Panc1 (cell line): ENCODE measurements at regions not wholly inside any gene's neighbourhood (a gene's known extent, or its start where the extent isn't known, plus 50 kb on each side); places are given as distances from the start of the nearest gene placed in this dataset.

Experiments
- TF ChIP-seq, protein P1 (sequence below), 2 experiments: IDR thresholded peaks; 2 replicates each; pipeline ENCODE4 v1.6.1; 2011 to 2012; ENCODE audit warnings: low read depth in 2 of 2, control low read depth in 1 of 2, low read length in 1 of 2, mild to moderate bottlenecking in 1 of 2, moderate library complexity in 1 of 2; ENCODE audit not compliant: insufficient read depth in 1 of 2
- TF ChIP-seq, protein P2 (sequence below): fragments of 450-650 bp; IDR thresholded peaks from 2 replicates; pipeline ENCODE4 v1.5.1; 2017; ENCODE audit warnings: mild to moderate bottlenecking

DNA sequence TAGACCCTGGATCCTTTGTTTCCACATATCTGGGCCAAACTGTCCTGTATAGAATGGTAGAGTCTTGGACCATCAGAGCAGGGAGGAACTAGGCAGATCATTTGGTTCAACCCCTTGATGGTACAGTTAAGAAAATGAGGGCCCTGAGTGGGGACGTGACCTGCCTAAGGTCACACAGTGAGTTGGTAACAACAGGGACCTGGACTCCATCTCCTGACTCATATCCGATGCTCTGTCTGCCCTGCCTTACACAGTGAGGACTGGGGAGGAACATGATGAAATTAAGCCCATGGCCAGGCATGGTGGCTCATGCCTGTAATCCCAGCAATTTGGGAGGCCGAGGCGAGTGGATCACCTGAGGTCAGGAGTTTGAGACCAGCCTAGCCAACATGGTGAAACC, 440.2 kb downstream of the PTPRU start:
- TF ChIP-seq, protein P1, sequence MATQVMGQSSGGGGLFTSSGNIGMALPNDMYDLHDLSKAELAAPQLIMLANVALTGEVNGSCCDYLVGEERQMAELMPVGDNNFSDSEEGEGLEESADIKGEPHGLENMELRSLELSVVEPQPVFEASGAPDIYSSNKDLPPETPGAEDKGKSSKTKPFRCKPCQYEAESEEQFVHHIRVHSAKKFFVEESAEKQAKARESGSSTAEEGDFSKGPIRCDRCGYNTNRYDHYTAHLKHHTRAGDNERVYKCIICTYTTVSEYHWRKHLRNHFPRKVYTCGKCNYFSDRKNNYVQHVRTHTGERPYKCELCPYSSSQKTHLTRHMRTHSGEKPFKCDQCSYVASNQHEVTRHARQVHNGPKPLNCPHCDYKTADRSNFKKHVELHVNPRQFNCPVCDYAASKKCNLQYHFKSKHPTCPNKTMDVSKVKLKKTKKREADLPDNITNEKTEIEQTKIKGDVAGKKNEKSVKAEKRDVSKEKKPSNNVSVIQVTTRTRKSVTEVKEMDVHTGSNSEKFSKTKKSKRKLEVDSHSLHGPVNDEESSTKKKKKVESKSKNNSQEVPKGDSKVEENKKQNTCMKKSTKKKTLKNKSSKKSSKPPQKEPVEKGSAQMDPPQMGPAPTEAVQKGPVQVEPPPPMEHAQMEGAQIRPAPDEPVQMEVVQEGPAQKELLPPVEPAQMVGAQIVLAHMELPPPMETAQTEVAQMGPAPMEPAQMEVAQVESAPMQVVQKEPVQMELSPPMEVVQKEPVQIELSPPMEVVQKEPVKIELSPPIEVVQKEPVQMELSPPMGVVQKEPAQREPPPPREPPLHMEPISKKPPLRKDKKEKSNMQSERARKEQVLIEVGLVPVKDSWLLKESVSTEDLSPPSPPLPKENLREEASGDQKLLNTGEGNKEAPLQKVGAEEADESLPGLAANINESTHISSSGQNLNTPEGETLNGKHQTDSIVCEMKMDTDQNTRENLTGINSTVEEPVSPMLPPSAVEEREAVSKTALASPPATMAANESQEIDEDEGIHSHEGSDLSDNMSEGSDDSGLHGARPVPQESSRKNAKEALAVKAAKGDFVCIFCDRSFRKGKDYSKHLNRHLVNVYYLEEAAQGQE (IDR thresholded peaks at IDR 0.05; ENCODE audit: insufficient read depth in 1 of 2, low read depth in 2 of 2, low read length in 1 of 2) = no peak
- TF ChIP-seq, protein P2, sequence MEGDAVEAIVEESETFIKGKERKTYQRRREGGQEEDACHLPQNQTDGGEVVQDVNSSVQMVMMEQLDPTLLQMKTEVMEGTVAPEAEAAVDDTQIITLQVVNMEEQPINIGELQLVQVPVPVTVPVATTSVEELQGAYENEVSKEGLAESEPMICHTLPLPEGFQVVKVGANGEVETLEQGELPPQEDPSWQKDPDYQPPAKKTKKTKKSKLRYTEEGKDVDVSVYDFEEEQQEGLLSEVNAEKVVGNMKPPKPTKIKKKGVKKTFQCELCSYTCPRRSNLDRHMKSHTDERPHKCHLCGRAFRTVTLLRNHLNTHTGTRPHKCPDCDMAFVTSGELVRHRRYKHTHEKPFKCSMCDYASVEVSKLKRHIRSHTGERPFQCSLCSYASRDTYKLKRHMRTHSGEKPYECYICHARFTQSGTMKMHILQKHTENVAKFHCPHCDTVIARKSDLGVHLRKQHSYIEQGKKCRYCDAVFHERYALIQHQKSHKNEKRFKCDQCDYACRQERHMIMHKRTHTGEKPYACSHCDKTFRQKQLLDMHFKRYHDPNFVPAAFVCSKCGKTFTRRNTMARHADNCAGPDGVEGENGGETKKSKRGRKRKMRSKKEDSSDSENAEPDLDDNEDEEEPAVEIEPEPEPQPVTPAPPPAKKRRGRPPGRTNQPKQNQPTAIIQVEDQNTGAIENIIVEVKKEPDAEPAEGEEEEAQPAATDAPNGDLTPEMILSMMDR = no peak
